K562 (cell line): ENCODE measurements at regions not wholly inside any gene's neighbourhood (a gene's known extent, or its start where the extent isn't known, plus 50 kb on each side); places are given as distances from the start of the nearest gene placed in this dataset.

ENCODE experiments used
- ATAC-seq: fragments of 200-7000 bp; cut with Tn5 transposase; 3 replicates; pipeline ENCODE4 v1.9.1; 2020; ENCODE audit warnings: moderate library complexity
- BruUV-seq: library from RNA; stranded (reverse); fragments of 400-500 nt; replicated peaks from 2 replicates; lab custom pipeline; 2021; lab: Mats Ljungman, UMichigan
- CTCF ChIA-PET: fragments of 300-600 bp; formaldehyde crosslinking; extraction: SDS; loops from one replicate; lab custom pipeline; 2021; ENCODE audit warnings: low intra/inter-chr PET ratio; lab: Yijun Ruan, JAX
- POLR2A ChIA-PET: fragments of 300-600, 350-650 bp; sonication (Branson Sonifier 250); formaldehyde crosslinking; extraction: SDS; loops from one replicate; lab custom pipeline; 2021; ENCODE audit warnings: antibody characterized with exemption, inconsistent platforms; lab: Yijun Ruan, JAX
- DNase-seq, 4 experiments: peaks; one replicate each; pipeline versions ENCODE4 v3.0.0 to v3.0.0-alpha.2; 2011 to 2018; ENCODE audit warnings: low spot score in 3 of 4, mixed read lengths in 3 of 4; ENCODE audit errors: extremely low read depth in 1 of 4
- FAIRE-seq: peaks from 2 replicates; lab custom pipeline; 2011; peaks lifted over from hg19 to GRCh38; lab: Jason Lieb, UNC
- H2AFZ ChIP-seq: 2 replicates; pipeline ENCODE4 v1.6.0; 2011; ENCODE audit warnings: low read depth, low read length, control low read depth, inconsistent platforms
- H3K27ac ChIP-seq: fragments of 200-600 bp; 3 replicates; pipeline ENCODE4 v1.8.0; 2011; ENCODE audit warnings: low read depth, mild to moderate bottlenecking, control low read depth, inconsistent platforms, low read length, moderate library complexity, mixed read lengths; ENCODE audit errors: extremely low read depth
- H3K27me3 ChIP-seq, 2 experiments: fragments of 300-600 bp in 1 of 2; 2 replicates in 1 of 2; 3 replicates in 1 of 2; pipeline versions ENCODE4 v1.6.0 to v1.8.0; 2011; ENCODE audit warnings: inconsistent platforms in 2 of 2, low read length in 2 of 2, mild to moderate bottlenecking in 1 of 2, mixed read lengths in 1 of 2, moderate library complexity in 1 of 2; ENCODE audit not compliant: control insufficient read depth in 2 of 2, insufficient read depth in 2 of 2
- H3K36me3 ChIP-seq: fragments of 300-600 bp; 3 replicates; pipeline ENCODE4 v1.8.0; 2011; ENCODE audit warnings: mild to moderate bottlenecking, low read length, inconsistent platforms; ENCODE audit not compliant: control insufficient read depth, insufficient read depth
- H3K4me1 ChIP-seq, 2 experiments: fragments of 200-600 bp in 1 of 2; replicated peaks in 1 of 2; 2 replicates in 1 of 2; 3 replicates in 1 of 2; pipeline versions ENCODE4 v1.5.1 to v1.8.0; 2011; ENCODE audit warnings: inconsistent platforms in 2 of 2, low read length in 2 of 2, mild to moderate bottlenecking in 1 of 2, mixed read lengths in 1 of 2, moderate library complexity in 1 of 2; ENCODE audit not compliant: control insufficient read depth in 2 of 2, insufficient read depth in 2 of 2
- H3K4me2 ChIP-seq: 2 replicates; pipeline ENCODE4 v1.6.1; 2011; ENCODE audit warnings: low read length, control low read depth, inconsistent platforms, mixed read lengths; ENCODE audit not compliant: insufficient read depth
- H3K4me3 ChIP-seq: fragments of 200-600 bp; sonication (generic), shearing (Covaris generic); 2 replicates; pipeline ENCODE4 v1.5.1; 2016; ENCODE audit warnings: control low read depth, inconsistent platforms
- H3K79me2 ChIP-seq: fragments of 200-600 bp; 3 replicates; pipeline ENCODE4 v1.8.0; 2011; ENCODE audit warnings: low read length, inconsistent platforms; ENCODE audit not compliant: control insufficient read depth, insufficient read depth
- H3K9ac ChIP-seq, 2 experiments: 2 replicates each; pipeline versions ENCODE4 v1.6.0 to v1.6.1; 2011; ENCODE audit warnings: low read depth in 2 of 2, low read length in 2 of 2, control low read depth in 1 of 2, inconsistent platforms in 1 of 2, mild to moderate bottlenecking in 1 of 2, mixed read lengths in 1 of 2; ENCODE audit not compliant: insufficient read depth in 1 of 2
- H3K9me1 ChIP-seq: one replicate; pipeline ENCODE4 v1.6.0; 2011; ENCODE audit warnings: inconsistent platforms, mild to moderate bottlenecking, low read length, moderate library complexity; ENCODE audit not compliant: control insufficient read depth, insufficient read depth
- H3K9me3 ChIP-seq: replicated peaks from 2 replicates; pipeline ENCODE4 v1.5.1; 2011; ENCODE audit warnings: low read depth, low read length, inconsistent platforms; ENCODE audit not compliant: control insufficient read depth, insufficient read depth
- H4K20me1 ChIP-seq: replicated peaks from 2 replicates; pipeline ENCODE4 v1.6.1; 2011; ENCODE audit warnings: low read length, inconsistent platforms, mixed read lengths; ENCODE audit not compliant: control insufficient read depth, insufficient read depth
- ADNP ChIP-seq: fragments of 200-800 bp; sonication (Bioruptor generic); IDR thresholded peaks from 2 replicates; pipeline ENCODE4 v1.6.1; 2016; ENCODE audit warnings: missing genetic modification characterization, missing compliant biosample characterization
- CBX3 ChIP-seq, 2 experiments: IDR thresholded peaks; 1 replicate in 1 of 2; 2 replicates in 1 of 2; pipeline ENCODE4 v1.6.1; 2012; ENCODE audit warnings: inconsistent platforms in 2 of 2, low read length in 2 of 2, borderline replicate concordance in 1 of 2, control low read depth in 1 of 2
- CBX5 ChIP-seq: IDR thresholded peaks from 2 replicates; pipeline ENCODE4 v1.6.1; 2014; ENCODE audit warnings: low read depth, borderline replicate concordance
- JUNB ChIP-seq: fragments of 450-650 bp; formaldehyde crosslinking; conservative IDR thresholded peaks from 2 replicates; pipeline ENCODE4 v1.4.0; 2020; ENCODE audit warnings: mild to moderate bottlenecking
- MAFK ChIP-seq: IDR thresholded peaks from 2 replicates; pipeline ENCODE4 v1.6.1; 2011; ENCODE audit warnings: low read length, improper control_type of control experiment
- TRIM24 ChIP-seq, 2 experiments: fragments of 450-650 bp; IDR thresholded peaks; 2 replicates each; pipeline ENCODE4 v1.6.1; 2016
- TRIM28 ChIP-seq: fragments of 450-650 bp; IDR thresholded peaks from 2 replicates; pipeline ENCODE4 v1.6.1; 2017
- ZNF830 ChIP-seq: fragments of 250-450 bp; sonication (Bioruptor Pico); IDR thresholded peaks from 2 replicates; pipeline ENCODE4 v1.5.0; 2021; ENCODE audit warnings: mild to moderate bottlenecking
- WGBS: fragments of 100-300 bp; shearing (Covaris generic); methylation state at CpG from one replicate; pipeline ENCODE4 v1.1.6; 2016; ENCODE audit warnings: low coverage, mixed read lengths; ENCODE audit not compliant: insufficient coverage; ENCODE audit errors: missing lambda C conversion rate; 5-methylcytosine and 5-hydroxymethylcytosine counted together
- in situ Hi-C: fragments of 300-500 bp; cut with MboI; formaldehyde crosslinking; loops from 4 replicates; pipeline ENCODE4 v1.15.0; 2018; ENCODE audit warnings: inconsistent platforms, mixed read lengths
- intact Hi-C: fragments of 100-400 bp; cut with micrococcal nuclease; formaldehyde crosslinking; loops from 2 replicates; pipeline ENCODE4 v1.14.2; 2022

DNA sequence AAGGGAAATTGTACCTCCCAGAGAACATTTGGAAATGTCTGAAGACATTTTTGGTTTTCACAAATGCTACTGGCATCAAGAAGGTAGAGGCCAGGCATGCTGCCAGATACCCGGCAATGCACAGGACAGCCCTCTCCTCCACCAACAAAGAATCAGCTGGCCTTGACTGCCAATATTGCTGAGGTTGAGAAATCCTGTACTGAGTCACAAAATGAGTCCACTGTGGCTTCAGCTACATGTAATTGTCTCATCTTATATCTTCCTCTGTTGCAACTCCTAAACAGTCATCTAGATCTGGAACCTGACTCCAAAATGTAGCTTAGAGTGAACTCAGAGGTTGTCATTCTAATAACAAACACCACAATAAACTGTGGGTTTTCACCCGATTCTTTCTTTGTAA lies 327.5 kb upstream of the POGK start:
- 16% methylated on average over 2 of the region's 2 CpGs for WGBS
- BruUV-seq, result no TSS peak
- no peak overlapping the region for H3K4me2 ChIP-seq
- ATAC-seq, result no peak
- DNase-seq, result no peak
- H3K9me1 ChIP-seq, result no peaks in the 10 kb centered on the region
- peaks cover 5% of the 10 kb centered on the region; the same call in 1 of the 2 replicates for H3K9me3 ChIP-seq
- POLR2A ChIA-PET, result no interaction called here
- TF ChIP-seq ZNF830 (CRISPR knock-in tag) (no peak), MAFK (0 out of 2 replicates have a peak, but pooled peaks have one; percentile 15)
- no peak for FAIRE-seq
- H3K4me1 ChIP-seq, result no peaks in the 10 kb centered on the region
- in situ Hi-C loops (no loop called here), intact Hi-C loops (no loop called here)
- H3K9ac ChIP-seq, result no peak overlapping the region
- no peaks in the 10 kb centered on the region for H4K20me1 ChIP-seq
- CTCF ChIA-PET, result no interaction called here
- H2AFZ ChIP-seq, result no peak overlapping the region
- H3K27ac ChIP-seq, result no peak overlapping the region
- no peaks in the 10 kb centered on the region for H3K27me3 ChIP-seq
- no peak overlapping the region for H3K4me3 ChIP-seq
- H3K36me3 ChIP-seq, result no peaks in the 10 kb centered on the region
- no peaks in the 10 kb centered on the region for H3K79me2 ChIP-seq

DNA sequence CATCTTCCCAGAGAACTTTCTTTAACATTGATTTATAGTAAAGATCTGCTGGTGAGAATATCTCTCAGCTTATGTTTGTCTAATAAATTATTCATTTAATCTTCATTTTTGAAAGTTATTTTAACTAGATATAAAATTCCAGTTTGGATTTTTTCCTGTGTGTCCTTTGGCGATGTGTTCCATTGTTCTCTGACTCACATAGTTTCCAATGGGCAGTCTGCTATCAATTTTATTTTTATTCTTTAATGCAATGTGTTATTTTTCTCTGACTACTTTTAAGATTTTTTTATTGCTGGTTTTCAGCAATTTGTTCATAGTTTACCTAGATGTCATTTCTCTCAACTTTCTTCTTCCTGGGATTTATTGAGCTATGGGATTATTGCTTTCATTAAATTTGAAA lies 325.2 kb upstream of the POGK start:
- DNase-seq, result no peak
- Histone ChIP-seq H4K20me1 (no peaks in the 10 kb centered on the region), H3K9me1 (no peaks in the 10 kb centered on the region), H3K27ac (no peak overlapping the region), H3K9me3 (peaks cover 5% of the 10 kb centered on the region; the same call in 1 of the 2 replicates), H3K79me2 (no peaks in the 10 kb centered on the region), H3K4me3 (no peak overlapping the region), H3K4me2 (no peak overlapping the region), H3K27me3 (no peaks in the 10 kb centered on the region), H2AFZ (no peak overlapping the region), H3K9ac (no peak overlapping the region), H3K36me3 (no peaks in the 10 kb centered on the region), H3K4me1 (no peaks in the 10 kb centered on the region)
- ChIA-PET CTCF (no interaction called here), POLR2A (interaction anchor here (0.9 kb wide), 1 partner anchor 12 kb away, joined by 5 read pairs; no protein-coding TSS in a partner anchor)
- intact Hi-C loops (no loop called here), in situ Hi-C loops (no loop called here)
- TF ChIP-seq TRIM28 (peak; percentile 88), CBX5 (peak; percentile 84), ADNP (tag) (no peak), JUNB (no peak), CBX3 (IDR thresholded peaks at IDR 0.05; ENCODE audit: borderline replicate concordance in 1 of 2, low read length in 2 of 2) (peak in 1 of 2 experiments; percentile 96; a peak in 2 of 3 replicates), TRIM24 (IDR thresholded peaks at IDR 0.05) (peak in 1 of 2 experiments; percentile 43; a peak in 1 of 4 replicates)
- WGBS, result 33% methylated on average over 1 of the region's 1 CpG
- BruUV-seq, result no TSS peak
- no peak for FAIRE-seq
- no peak for ATAC-seq
